HEK293 (cell line): ENCODE measurements at regions not wholly inside any gene's neighbourhood (a gene's known extent, or its start where the extent isn't known, plus 50 kb on each side); places are given as distances from the start of the nearest gene placed in this dataset.
"Not testable (repeated sequence)": the region's sequence is repeated elsewhere in the genome, so short reads cannot be mapped to it uniquely, and the experiment has no call there.

Source experiments
- CTCF ChIA-PET: fragments of 350-600 bp; formaldehyde crosslinking; extraction: SDS; loops from one replicate; lab custom pipeline; 2021; ENCODE audit warnings: antibody characterized with exemption; lab: Yijun Ruan, JAX
- POLR2A ChIA-PET: fragments of 300-600 bp; formaldehyde crosslinking; extraction: SDS; loops from one replicate; lab custom pipeline; 2020; ENCODE audit warnings: antibody characterized with exemption, inconsistent platforms; lab: Yijun Ruan, JAX
- H3K27ac ChIP-seq: fragments of 200-500 bp; sonication (Bioruptor generic); 2 replicates; pipeline ENCODE4 v1.5.1; 2014; ENCODE audit warnings: low read depth, low read length, control low read depth, inconsistent platforms; ENCODE audit errors: extremely low read depth
- H3K36me3 ChIP-seq, 2 experiments: fragments of 200-500 bp in 1 of 2; sonication (Bioruptor generic) in 1 of 2; 1 replicate in 1 of 2; 2 replicates in 1 of 2; pipeline ENCODE4 v1.5.1; 2014 to 2017; ENCODE audit warnings: inconsistent platforms in 2 of 2, low read length in 2 of 2; ENCODE audit not compliant: control insufficient read depth in 2 of 2, insufficient read depth in 1 of 2
- H3K4me1 ChIP-seq: fragments of 200-500 bp; sonication (Bioruptor generic); 2 replicates; pipeline ENCODE4 v1.5.1; 2014; ENCODE audit warnings: mild to moderate bottlenecking, low read length, inconsistent platforms; ENCODE audit not compliant: control insufficient read depth, insufficient read depth
- H3K4me3 ChIP-seq: 2 replicates; pipeline ENCODE4 v1.5.1; 2011; ENCODE audit warnings: low read depth, mild to moderate bottlenecking, control low read depth, low read length, moderate library complexity
- H3K9me3 ChIP-seq: fragments of 200-500 bp; sonication (Bioruptor generic); 2 replicates; pipeline ENCODE4 v1.5.1; 2014; ENCODE audit warnings: low read depth, low read length, inconsistent platforms; ENCODE audit not compliant: control insufficient read depth, insufficient read depth
- GLIS2 ChIP-seq: fragments of 450-650 bp; formaldehyde crosslinking; IDR thresholded peaks from 2 replicates; pipeline ENCODE4 v1.5.1; 2016; ENCODE audit warnings: missing biosample characterization, missing genetic modification characterization
- KLF8 ChIP-seq: fragments of 450-650 bp; formaldehyde crosslinking; IDR thresholded peaks from 2 replicates; pipeline ENCODE4 v1.5.1; 2016; ENCODE audit warnings: missing biosample characterization, missing genetic modification characterization
- MEIS1 ChIP-seq: sonication (generic); formaldehyde crosslinking; IDR thresholded peaks from 2 replicates; pipeline ENCODE4 v1.8.1; 2022; ENCODE audit warnings: missing genetic modification reagents, mild to moderate bottlenecking, borderline replicate concordance
- MYNN ChIP-seq: fragments of 450-650 bp; formaldehyde crosslinking; IDR thresholded peaks from 2 replicates; pipeline ENCODE4 v1.5.1; 2016; ENCODE audit warnings: missing biosample characterization, missing genetic modification characterization, borderline replicate concordance
- SCRT1 ChIP-seq: fragments of 450-650 bp; formaldehyde crosslinking; IDR thresholded peaks from 2 replicates; pipeline ENCODE4 v1.5.1; 2016; ENCODE audit warnings: missing biosample characterization, missing genetic modification characterization, borderline replicate concordance
- ZNF169 ChIP-seq: fragments of 450-650 bp; formaldehyde crosslinking; IDR thresholded peaks from 2 replicates; pipeline ENCODE4 v1.5.1; 2016; ENCODE audit warnings: missing biosample characterization, missing genetic modification characterization
- ZNF311 ChIP-seq: fragments of 450-650 bp; formaldehyde crosslinking; IDR thresholded peaks from 2 replicates; pipeline ENCODE4 v1.5.1; 2017; ENCODE audit warnings: missing biosample characterization, missing genetic modification characterization, borderline replicate concordance
- ZNF341 ChIP-seq: fragments of 450-650 bp; formaldehyde crosslinking; IDR thresholded peaks from 2 replicates; pipeline ENCODE4; 2016; ENCODE audit warnings: low read depth, missing biosample characterization, missing genetic modification characterization
- ZNF514 ChIP-seq: fragments of 450-650 bp; formaldehyde crosslinking; IDR thresholded peaks from 2 replicates; pipeline ENCODE4 v1.5.1; 2016; ENCODE audit warnings: missing biosample characterization, missing genetic modification characterization
- ZNF626 ChIP-seq: fragments of 450-650 bp; sonication (Bioruptor Pico); formaldehyde crosslinking; IDR thresholded peaks from 2 replicates; pipeline ENCODE4 v1.5.1; 2018; ENCODE audit warnings: missing biosample characterization, missing genetic modification characterization, inconsistent platforms
- ZNF785 ChIP-seq: fragments of 450-650 bp; formaldehyde crosslinking; IDR thresholded peaks from 2 replicates; pipeline ENCODE4 v1.5.1; 2016; ENCODE audit warnings: missing biosample characterization, missing genetic modification characterization
- TF ChIP-seq, protein P1 (sequence below): fragments of 450-650 bp; formaldehyde crosslinking; IDR thresholded peaks from 2 replicates; pipeline ENCODE4 v1.5.1; 2016; ENCODE audit warnings: missing biosample characterization, missing genetic modification characterization
- TF ChIP-seq, protein P2 (sequence below): fragments of 450-650 bp; formaldehyde crosslinking; IDR thresholded peaks from 2 replicates; pipeline ENCODE4 v1.5.1; 2016; ENCODE audit warnings: missing biosample characterization, missing genetic modification characterization
- TF ChIP-seq, protein P3 (sequence below): fragments of 450-650 bp; formaldehyde crosslinking; IDR thresholded peaks from 2 replicates; pipeline ENCODE4 v1.5.1; 2016; ENCODE audit warnings: missing biosample characterization, missing genetic modification characterization
- TF ChIP-seq, protein P4 (sequence below): fragments of 450-650 bp; formaldehyde crosslinking; conservative IDR thresholded peaks from 2 replicates; pipeline ENCODE4 v1.5.1; 2016; ENCODE audit warnings: low read depth, missing biosample characterization, missing genetic modification characterization
- TF ChIP-seq, protein P5 (sequence below): fragments of 450-650 bp; formaldehyde crosslinking; IDR thresholded peaks from 2 replicates; pipeline ENCODE4 v1.5.1; 2016; ENCODE audit warnings: missing biosample characterization, missing genetic modification characterization, low read depth

DNA sequence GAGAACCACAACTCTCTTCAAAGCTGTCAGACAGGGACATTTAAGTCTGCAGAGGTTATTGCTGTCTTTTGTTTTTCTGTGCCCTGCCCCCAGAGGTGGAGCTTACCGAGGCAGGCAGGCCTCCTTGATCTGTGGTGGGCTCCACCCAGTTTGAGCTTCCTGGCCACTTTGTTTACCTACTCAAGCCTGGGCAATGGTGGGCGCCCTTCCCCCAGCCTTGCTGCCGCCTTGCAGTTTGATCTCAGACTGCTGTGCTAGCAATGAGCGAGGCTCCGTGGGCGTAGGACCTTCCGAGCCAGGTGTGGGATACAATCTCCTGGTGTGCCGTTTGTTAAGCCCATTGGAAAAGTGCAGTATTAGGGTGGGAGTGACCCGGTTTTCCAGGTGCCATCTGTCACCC, 822.1 kb downstream of the KCNMA1 start:
- H3K4me3 ChIP-seq, POLR2A ChIA-PET, H3K36me3 ChIP-seq, H3K4me1 ChIP-seq, H3K27ac ChIP-seq, H3K9me3 ChIP-seq, CTCF ChIA-PET: not testable (repeated sequence)

DNA sequence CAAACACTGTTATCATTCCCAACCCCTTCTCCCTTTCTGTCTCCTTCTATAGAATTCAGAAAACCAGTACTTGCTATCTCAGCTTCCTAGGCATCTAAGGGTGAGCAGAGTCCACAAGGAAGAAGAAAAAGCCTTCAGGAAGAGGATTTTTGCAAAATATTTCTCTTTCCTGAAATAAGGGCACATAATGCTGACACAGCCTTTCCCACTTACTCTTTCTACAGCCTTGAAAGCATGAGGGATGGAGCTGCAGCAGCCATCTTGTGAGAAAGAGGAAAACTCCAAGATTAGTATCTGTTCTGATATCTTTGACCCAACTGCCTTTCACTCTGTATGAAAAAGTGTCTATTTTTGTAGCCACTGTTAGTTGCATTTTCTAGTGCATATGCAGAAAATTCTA, 826.2 kb downstream of the KCNMA1 start:
- Histone ChIP-seq H3K4me3 (no peak overlapping the region), H3K27ac (no peak overlapping the region), H3K9me3 (no peaks in the 10 kb centered on the region), H3K36me3 (no peaks in the 10 kb centered on the region), H3K4me1 (no peaks in the 10 kb centered on the region)
- ChIA-PET CTCF (no interaction called here), POLR2A (no interaction called here)
- TF ChIP-seq, protein P1, sequence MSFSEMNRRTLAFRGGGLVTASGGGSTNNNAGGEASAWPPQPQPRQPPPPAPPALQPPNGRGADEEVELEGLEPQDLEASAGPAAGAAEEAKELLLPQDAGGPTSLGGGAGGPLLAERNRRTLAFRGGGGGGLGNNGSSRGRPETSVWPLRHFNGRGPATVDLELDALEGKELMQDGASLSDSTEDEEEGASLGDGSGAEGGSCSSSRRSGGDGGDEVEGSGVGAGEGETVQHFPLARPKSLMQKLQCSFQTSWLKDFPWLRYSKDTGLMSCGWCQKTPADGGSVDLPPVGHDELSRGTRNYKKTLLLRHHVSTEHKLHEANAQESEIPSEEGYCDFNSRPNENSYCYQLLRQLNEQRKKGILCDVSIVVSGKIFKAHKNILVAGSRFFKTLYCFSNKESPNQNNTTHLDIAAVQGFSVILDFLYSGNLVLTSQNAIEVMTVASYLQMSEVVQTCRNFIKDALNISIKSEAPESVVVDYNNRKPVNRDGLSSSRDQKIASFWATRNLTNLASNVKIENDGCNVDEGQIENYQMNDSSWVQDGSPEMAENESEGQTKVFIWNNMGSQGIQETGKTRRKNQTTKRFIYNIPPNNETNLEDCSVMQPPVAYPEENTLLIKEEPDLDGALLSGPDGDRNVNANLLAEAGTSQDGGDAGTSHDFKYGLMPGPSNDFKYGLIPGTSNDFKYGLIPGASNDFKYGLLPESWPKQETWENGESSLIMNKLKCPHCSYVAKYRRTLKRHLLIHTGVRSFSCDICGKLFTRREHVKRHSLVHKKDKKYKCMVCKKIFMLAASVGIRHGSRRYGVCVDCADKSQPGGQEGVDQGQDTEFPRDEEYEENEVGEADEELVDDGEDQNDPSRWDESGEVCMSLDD (tag by site-specific recombination), result no peak
- no peak for TF ChIP-seq ZNF785 (tag by site-specific recombination)
- TF ChIP-seq, protein P2, sequence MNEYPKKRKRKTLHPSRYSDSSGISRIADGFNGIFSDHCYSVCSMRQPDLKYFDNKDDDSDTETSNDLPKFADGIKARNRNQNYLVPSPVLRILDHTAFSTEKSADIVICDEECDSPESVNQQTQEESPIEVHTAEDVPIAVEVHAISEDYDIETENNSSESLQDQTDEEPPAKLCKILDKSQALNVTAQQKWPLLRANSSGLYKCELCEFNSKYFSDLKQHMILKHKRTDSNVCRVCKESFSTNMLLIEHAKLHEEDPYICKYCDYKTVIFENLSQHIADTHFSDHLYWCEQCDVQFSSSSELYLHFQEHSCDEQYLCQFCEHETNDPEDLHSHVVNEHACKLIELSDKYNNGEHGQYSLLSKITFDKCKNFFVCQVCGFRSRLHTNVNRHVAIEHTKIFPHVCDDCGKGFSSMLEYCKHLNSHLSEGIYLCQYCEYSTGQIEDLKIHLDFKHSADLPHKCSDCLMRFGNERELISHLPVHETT, result no peak
- TF ChIP-seq, protein P3, sequence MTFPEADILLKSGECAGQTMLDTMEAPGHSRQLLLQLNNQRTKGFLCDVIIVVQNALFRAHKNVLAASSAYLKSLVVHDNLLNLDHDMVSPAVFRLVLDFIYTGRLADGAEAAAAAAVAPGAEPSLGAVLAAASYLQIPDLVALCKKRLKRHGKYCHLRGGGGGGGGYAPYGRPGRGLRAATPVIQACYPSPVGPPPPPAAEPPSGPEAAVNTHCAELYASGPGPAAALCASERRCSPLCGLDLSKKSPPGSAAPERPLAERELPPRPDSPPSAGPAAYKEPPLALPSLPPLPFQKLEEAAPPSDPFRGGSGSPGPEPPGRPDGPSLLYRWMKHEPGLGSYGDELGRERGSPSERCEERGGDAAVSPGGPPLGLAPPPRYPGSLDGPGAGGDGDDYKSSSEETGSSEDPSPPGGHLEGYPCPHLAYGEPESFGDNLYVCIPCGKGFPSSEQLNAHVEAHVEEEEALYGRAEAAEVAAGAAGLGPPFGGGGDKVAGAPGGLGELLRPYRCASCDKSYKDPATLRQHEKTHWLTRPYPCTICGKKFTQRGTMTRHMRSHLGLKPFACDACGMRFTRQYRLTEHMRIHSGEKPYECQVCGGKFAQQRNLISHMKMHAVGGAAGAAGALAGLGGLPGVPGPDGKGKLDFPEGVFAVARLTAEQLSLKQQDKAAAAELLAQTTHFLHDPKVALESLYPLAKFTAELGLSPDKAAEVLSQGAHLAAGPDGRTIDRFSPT (tag by site-specific recombination), result no peak
- no peak for TF ChIP-seq ZNF626 (tag by site-specific recombination)
- TF ChIP-seq KLF8 (tag by site-specific recombination), result no peak
- TF ChIP-seq, protein P4, sequence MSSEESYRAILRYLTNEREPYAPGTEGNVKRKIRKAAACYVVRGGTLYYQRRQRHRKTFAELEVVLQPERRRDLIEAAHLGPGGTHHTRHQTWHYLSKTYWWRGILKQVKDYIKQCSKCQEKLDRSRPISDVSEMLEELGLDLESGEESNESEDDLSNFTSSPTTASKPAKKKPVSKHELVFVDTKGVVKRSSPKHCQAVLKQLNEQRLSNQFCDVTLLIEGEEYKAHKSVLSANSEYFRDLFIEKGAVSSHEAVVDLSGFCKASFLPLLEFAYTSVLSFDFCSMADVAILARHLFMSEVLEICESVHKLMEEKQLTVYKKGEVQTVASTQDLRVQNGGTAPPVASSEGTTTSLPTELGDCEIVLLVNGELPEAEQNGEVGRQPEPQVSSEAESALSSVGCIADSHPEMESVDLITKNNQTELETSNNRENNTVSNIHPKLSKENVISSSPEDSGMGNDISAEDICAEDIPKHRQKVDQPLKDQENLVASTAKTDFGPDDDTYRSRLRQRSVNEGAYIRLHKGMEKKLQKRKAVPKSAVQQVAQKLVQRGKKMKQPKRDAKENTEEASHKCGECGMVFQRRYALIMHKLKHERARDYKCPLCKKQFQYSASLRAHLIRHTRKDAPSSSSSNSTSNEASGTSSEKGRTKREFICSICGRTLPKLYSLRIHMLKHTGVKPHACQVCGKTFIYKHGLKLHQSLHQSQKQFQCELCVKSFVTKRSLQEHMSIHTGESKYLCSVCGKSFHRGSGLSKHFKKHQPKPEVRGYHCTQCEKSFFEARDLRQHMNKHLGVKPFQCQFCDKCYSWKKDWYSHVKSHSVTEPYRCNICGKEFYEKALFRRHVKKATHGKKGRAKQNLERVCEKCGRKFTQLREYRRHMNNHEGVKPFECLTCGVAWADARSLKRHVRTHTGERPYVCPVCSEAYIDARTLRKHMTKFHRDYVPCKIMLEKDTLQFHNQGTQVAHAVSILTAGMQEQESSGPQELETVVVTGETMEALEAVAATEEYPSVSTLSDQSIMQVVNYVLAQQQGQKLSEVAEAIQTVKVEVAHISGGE (tag by site-specific recombination), result no peak
- no peak for TF ChIP-seq ZNF341
- TF ChIP-seq ZNF514 (tag by site-specific recombination), result no peak
- no peak for TF ChIP-seq MEIS1 (CRISPR knock-in tag)
- TF ChIP-seq, protein P5, sequence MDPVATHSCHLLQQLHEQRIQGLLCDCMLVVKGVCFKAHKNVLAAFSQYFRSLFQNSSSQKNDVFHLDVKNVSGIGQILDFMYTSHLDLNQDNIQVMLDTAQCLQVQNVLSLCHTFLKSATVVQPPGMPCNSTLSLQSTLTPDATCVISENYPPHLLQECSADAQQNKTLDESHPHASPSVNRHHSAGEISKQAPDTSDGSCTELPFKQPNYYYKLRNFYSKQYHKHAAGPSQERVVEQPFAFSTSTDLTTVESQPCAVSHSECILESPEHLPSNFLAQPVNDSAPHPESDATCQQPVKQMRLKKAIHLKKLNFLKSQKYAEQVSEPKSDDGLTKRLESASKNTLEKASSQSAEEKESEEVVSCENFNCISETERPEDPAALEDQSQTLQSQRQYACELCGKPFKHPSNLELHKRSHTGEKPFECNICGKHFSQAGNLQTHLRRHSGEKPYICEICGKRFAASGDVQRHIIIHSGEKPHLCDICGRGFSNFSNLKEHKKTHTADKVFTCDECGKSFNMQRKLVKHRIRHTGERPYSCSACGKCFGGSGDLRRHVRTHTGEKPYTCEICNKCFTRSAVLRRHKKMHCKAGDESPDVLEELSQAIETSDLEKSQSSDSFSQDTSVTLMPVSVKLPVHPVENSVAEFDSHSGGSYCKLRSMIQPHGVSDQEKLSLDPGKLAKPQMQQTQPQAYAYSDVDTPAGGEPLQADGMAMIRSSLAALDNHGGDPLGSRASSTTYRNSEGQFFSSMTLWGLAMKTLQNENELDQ, result no peak
- TF ChIP-seq MYNN (tag by site-specific recombination), result no peak
- no peak for TF ChIP-seq SCRT1 (tag by site-specific recombination)
- no peak for TF ChIP-seq GLIS2
- TF ChIP-seq ZNF169, result no peak
- TF ChIP-seq ZNF311 (tag by site-specific recombination), result no peak
